OCI-LY7 (cell line): ENCODE measurements at regions not wholly inside any gene's neighbourhood (a gene's known extent, or its start where the extent isn't known, plus 50 kb on each side); places are given as distances from the start of the nearest gene placed in this dataset.

Experiments used
- BruUV-seq: library from RNA; stranded (reverse); fragments of 400-500 nt; replicated peaks from 2 replicates; lab custom pipeline; 2021; lab: Mats Ljungman, UMichigan
- CTCF ChIA-PET: fragments of 300-600 bp; sonication (Branson Sonifier 250); formaldehyde crosslinking; loops from one replicate; lab custom pipeline; 2022; ENCODE audit warnings: antibody characterized with exemption; ENCODE audit not compliant: unreplicated experiment; lab: Charles Lee
- POLR2A ChIA-PET: fragments of 300-600 bp; sonication (Branson Sonifier 250); formaldehyde crosslinking; loops from one replicate; lab custom pipeline; 2022; ENCODE audit warnings: antibody characterized with exemption; lab: Charles Lee
- DNase-seq: peaks from one replicate; pipeline ENCODE4 v3.0.0-alpha.2; 2015; ENCODE audit warnings: low spot score
- H2AFZ ChIP-seq: fragments of 200-600 bp; sonication (generic), shearing (Covaris generic); 2 replicates; pipeline ENCODE4 v1.6.1; 2014; ENCODE audit warnings: mild to moderate bottlenecking, antibody characterized with exemption, low read length, moderate library complexity
- H3K27ac ChIP-seq: fragments of 200-600 bp; sonication (generic); 2 replicates; pipeline ENCODE4 v1.5.1; 2014; ENCODE audit warnings: mixed run types, low read depth, mild to moderate bottlenecking, moderate library complexity, low read length, inconsistent platforms; ENCODE audit not compliant: poor library complexity, severe bottlenecking
- H3K36me3 ChIP-seq: fragments of 200-600 bp; sonication (generic); 2 replicates; pipeline ENCODE4 v1.6.1; 2014; ENCODE audit warnings: mild to moderate bottlenecking, antibody characterized with exemption, low read length, moderate library complexity, mixed read lengths; ENCODE audit not compliant: insufficient read depth
- H3K4me1 ChIP-seq: fragments of 200-600 bp; sonication (generic); 2 replicates; pipeline ENCODE4 v1.5.1; 2014; ENCODE audit warnings: mild to moderate bottlenecking, low read length; ENCODE audit not compliant: insufficient read depth, poor library complexity, severe bottlenecking
- H3K4me2 ChIP-seq: fragments of 200-600 bp; sonication (generic); 2 replicates; pipeline ENCODE4 v1.6.1; 2014; ENCODE audit warnings: mild to moderate bottlenecking, low read length
- H3K4me3 ChIP-seq: fragments of 200-600 bp; sonication (generic); 2 replicates; pipeline ENCODE4 v1.5.1; 2014; ENCODE audit warnings: mild to moderate bottlenecking, low read depth, low read length; ENCODE audit not compliant: poor library complexity, severe bottlenecking
- H3K79me2 ChIP-seq: fragments of 200-600 bp; sonication (generic); 2 replicates; pipeline ENCODE4 v1.6.1; 2016; ENCODE audit warnings: low read depth, mild to moderate bottlenecking, low read length, moderate library complexity, mixed read lengths; ENCODE audit not compliant: insufficient read depth
- H3K9me2 ChIP-seq: fragments of 200-600 bp; sonication (generic); 2 replicates; pipeline ENCODE4 v1.6.1; 2016; ENCODE audit warnings: mild to moderate bottlenecking, low read length, mixed read lengths; ENCODE audit not compliant: insufficient read depth
- H3K9me3 ChIP-seq: fragments of 200-600 bp; sonication (generic); 2 replicates; pipeline ENCODE4 v1.6.1; 2014; ENCODE audit warnings: mild to moderate bottlenecking, mixed run types, low read length, mixed read lengths
- H4K20me1 ChIP-seq: fragments of 200-600 bp; sonication (generic); 2 replicates; pipeline ENCODE4 v1.6.1; 2014; ENCODE audit warnings: mild to moderate bottlenecking, antibody characterized with exemption, low read length, moderate library complexity, mixed read lengths; ENCODE audit not compliant: insufficient read depth
- CTCF ChIP-seq: fragments of 200-600 bp; sonication (generic); conservative IDR thresholded peaks from 2 replicates; pipeline ENCODE4 v1.5.1; 2014; ENCODE audit warnings: mild to moderate bottlenecking, antibody characterized with exemption, low read length, moderate library complexity, mixed read lengths
- EZH2phosphoT487 ChIP-seq: fragments of 200-600 bp; sonication (generic); IDR thresholded peaks from 2 replicates; pipeline ENCODE4 v1.6.1; 2018; ENCODE audit warnings: low read depth, borderline replicate concordance, mild to moderate bottlenecking, mixed run types, antibody characterized with exemption, low read length, moderate library complexity, mixed read lengths
- intact Hi-C: fragments of 100-400 bp; cut with micrococcal nuclease; formaldehyde crosslinking; loops from one replicate; pipeline ENCODE4 v1.10.0; 2022; ENCODE audit not compliant: unreplicated experiment

- ChIA-PET POLR2A (no interaction called here), CTCF (no interaction called here)
- BruUV-seq, result no TSS peak
- Histone ChIP-seq H3K4me3 (no peak overlapping the region), H3K9me2 (no peaks in the 10 kb centered on the region), H3K79me2 (no peaks in the 10 kb centered on the region), H3K4me2 (no peak overlapping the region), H4K20me1 (no peaks in the 10 kb centered on the region), H3K9me3 (no peaks in the 10 kb centered on the region), H3K36me3 (no peaks in the 10 kb centered on the region), H2AFZ (no peak overlapping the region), H3K4me1 (no peaks in the 10 kb centered on the region), H3K27ac (no peak overlapping the region)
- TF ChIP-seq EZH2phosphoT487 (no peak), CTCF (no peak)
- no peak for DNase-seq
- intact Hi-C loops, result no loop called here
Observed at GRCh38 chr6:63154535-63154934, 56.7 kb upstream of the FKBP1C start.
